Liver (tissue), 8 donors: ENCODE measurements at regions not wholly inside any gene's neighbourhood (a gene's known extent, or its start where the extent isn't known, plus 50 kb on each side); places are given as distances from the start of the nearest gene placed in this dataset.
"Not testable (repeated sequence)": the region's sequence is repeated elsewhere in the genome, so short reads cannot be mapped to it uniquely, and the experiment has no call there.

Experiments
- DNase-seq: peaks from one replicate; pipeline ENCODE4 v3.0.0-alpha.2; 2017; ENCODE audit warnings: low spot score
- H3K27ac ChIP-seq, 2 donors: one replicate each; pipeline ENCODE4 v1.7.0; 2013; ENCODE audit warnings: inconsistent platforms in 2 of 2, low read length in 2 of 2, control low read depth in 1 of 2, low read depth in 1 of 2, mild to moderate bottlenecking in 1 of 2
- H3K27me3 ChIP-seq, 4 donors: one replicate each; pipeline versions ENCODE4 v1.6.1 to v1.7.0; 2013; ENCODE audit warnings: low read length in 3 of 4, inconsistent platforms in 1 of 4, mild to moderate bottlenecking in 1 of 4, moderate library complexity in 1 of 4; ENCODE audit not compliant: control insufficient read depth in 4 of 4, insufficient read depth in 4 of 4
- H3K36me3 ChIP-seq, 4 donors: one replicate each; pipeline versions ENCODE4 v1.6.1 to v1.7.0; 2013; ENCODE audit warnings: low read length in 3 of 4, mild to moderate bottlenecking in 3 of 4, low read depth in 1 of 4, moderate library complexity in 1 of 4; ENCODE audit not compliant: control insufficient read depth in 4 of 4, insufficient read depth in 3 of 4
- H3K4me1 ChIP-seq, 4 donors: one replicate each; pipeline versions ENCODE4 v1.6.1 to v1.7.0; 2013; ENCODE audit warnings: low read length in 3 of 4, mild to moderate bottlenecking in 3 of 4, moderate library complexity in 1 of 4; ENCODE audit not compliant: control insufficient read depth in 4 of 4, insufficient read depth in 4 of 4
- H3K4me3 ChIP-seq, 3 donors: one replicate each; pipeline versions ENCODE4 v1.6.1 to v1.7.0; 2013; ENCODE audit warnings: low read length in 3 of 3, control low read depth in 1 of 3, low read depth in 1 of 3, mild to moderate bottlenecking in 1 of 3
- H3K9ac ChIP-seq, 2 donors: one replicate each; pipeline ENCODE4 v1.7.0; 2013; ENCODE audit warnings: low read length in 2 of 2, mild to moderate bottlenecking in 2 of 2, moderate library complexity in 2 of 2, control low read depth in 1 of 2, low read depth in 1 of 2
- H3K9me3 ChIP-seq, 4 donors: one replicate each; pipeline versions ENCODE4 v1.6.1 to v1.7.0; 2013; ENCODE audit warnings: low read length in 3 of 4; ENCODE audit not compliant: control insufficient read depth in 4 of 4
- ATF3 ChIP-seq: IDR thresholded peaks from 2 replicates; pipeline ENCODE4 v1.6.1; 2016; ENCODE audit warnings: antibody characterized with exemption
- CTCF ChIP-seq: fragments of 150-350 bp; IDR thresholded peaks from 2 replicates; pipeline ENCODE4 v1.5.1; 2017; ENCODE audit warnings: improper control_type of control experiment, low read depth, low read length; ENCODE audit not compliant: missing input control
- EGR1 ChIP-seq, 2 donors: IDR thresholded peaks; 2 replicates each; pipeline ENCODE4 v1.6.1; 2016 to 2018; ENCODE audit warnings: antibody characterized with exemption in 2 of 2, low read depth in 2 of 2
- FOXA1 ChIP-seq: IDR thresholded peaks from 2 replicates; pipeline ENCODE4 v1.6.1; 2016; ENCODE audit warnings: antibody characterized with exemption
- FOXA2 ChIP-seq: IDR thresholded peaks from 2 replicates; pipeline ENCODE4 v1.6.1; 2016; ENCODE audit warnings: antibody characterized with exemption
- GABPA ChIP-seq, 2 donors: IDR thresholded peaks in 1 of 2; conservative IDR thresholded peaks in 1 of 2; 2 replicates each; pipeline ENCODE4 v1.6.1; 2016; ENCODE audit warnings: antibody characterized with exemption in 2 of 2, mild to moderate bottlenecking in 1 of 2, moderate library complexity in 1 of 2
- HNF4A ChIP-seq, 2 donors: conservative IDR thresholded peaks; 2 replicates each; pipeline ENCODE4 v1.6.1; 2016; ENCODE audit warnings: antibody characterized with exemption in 2 of 2, mild to moderate bottlenecking in 2 of 2
- HNF4G ChIP-seq: IDR thresholded peaks from 2 replicates; pipeline ENCODE4 v1.6.1; 2016; ENCODE audit warnings: antibody characterized with exemption
- JUND ChIP-seq, 2 donors: IDR thresholded peaks; 2 replicates each; pipeline ENCODE4 v1.6.1; 2016; ENCODE audit warnings: antibody characterized with exemption in 2 of 2
- MAX ChIP-seq: IDR thresholded peaks from 2 replicates; pipeline ENCODE4 v1.6.1; 2016; ENCODE audit warnings: antibody characterized with exemption
- NR2F2 ChIP-seq: IDR thresholded peaks from 2 replicates; pipeline ENCODE4 v1.6.1; 2016; ENCODE audit warnings: antibody characterized with exemption
- RAD21 ChIP-seq, 2 donors: IDR thresholded peaks; 2 replicates each; pipeline ENCODE4 v1.6.1; 2016; ENCODE audit warnings: antibody characterized with exemption in 2 of 2, mild to moderate bottlenecking in 2 of 2
- REST ChIP-seq: IDR thresholded peaks from 2 replicates; pipeline ENCODE4 v1.6.1; 2016; ENCODE audit warnings: antibody characterized with exemption, mild to moderate bottlenecking
- RXRA ChIP-seq, 2 donors: IDR thresholded peaks; 2 replicates each; pipeline ENCODE4 v1.6.1; 2017 to 2018; ENCODE audit warnings: antibody characterized with exemption in 2 of 2, mild to moderate bottlenecking in 1 of 2
- SP1 ChIP-seq: IDR thresholded peaks from 2 replicates; pipeline ENCODE4 v1.6.1; 2018; ENCODE audit warnings: antibody characterized with exemption, mild to moderate bottlenecking
- WGBS: extraction: QIAGEN DNeasy Blood & Tissue Kit; methylation state at CpG from one replicate; pipeline ENCODE4 v1.1.7; 2013; 5-methylcytosine and 5-hydroxymethylcytosine counted together
- TF ChIP-seq, protein P1 (sequence below): IDR thresholded peaks from 2 replicates; pipeline ENCODE4 v1.6.1; 2016; ENCODE audit warnings: antibody characterized with exemption
- donor health status: healthy.
- donor health status: healthy.
- donor health status: healthy.
- donor health status: healthy.
- donor health status: healthy.

DNA sequence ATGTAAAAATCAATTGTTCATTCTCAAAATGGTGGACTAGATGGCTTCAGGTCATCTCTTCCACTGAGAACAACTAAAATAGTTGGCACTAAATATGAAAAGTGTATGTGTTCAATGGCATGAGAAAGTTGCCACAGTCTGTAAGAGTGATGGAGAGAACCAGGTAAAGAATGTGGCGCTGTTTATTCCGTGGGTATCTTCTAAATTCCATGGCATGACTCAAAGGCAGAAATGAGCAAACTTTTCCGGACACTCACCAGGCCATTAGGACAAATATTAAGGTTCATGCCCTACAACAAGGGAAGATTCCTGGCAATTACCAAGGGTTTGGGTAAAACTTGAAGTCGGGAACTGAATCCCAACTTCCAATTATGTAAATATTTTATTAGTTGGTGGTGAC lies 825.4 kb upstream of the CDH6 start (continued):
- TF ChIP-seq, protein P1, sequence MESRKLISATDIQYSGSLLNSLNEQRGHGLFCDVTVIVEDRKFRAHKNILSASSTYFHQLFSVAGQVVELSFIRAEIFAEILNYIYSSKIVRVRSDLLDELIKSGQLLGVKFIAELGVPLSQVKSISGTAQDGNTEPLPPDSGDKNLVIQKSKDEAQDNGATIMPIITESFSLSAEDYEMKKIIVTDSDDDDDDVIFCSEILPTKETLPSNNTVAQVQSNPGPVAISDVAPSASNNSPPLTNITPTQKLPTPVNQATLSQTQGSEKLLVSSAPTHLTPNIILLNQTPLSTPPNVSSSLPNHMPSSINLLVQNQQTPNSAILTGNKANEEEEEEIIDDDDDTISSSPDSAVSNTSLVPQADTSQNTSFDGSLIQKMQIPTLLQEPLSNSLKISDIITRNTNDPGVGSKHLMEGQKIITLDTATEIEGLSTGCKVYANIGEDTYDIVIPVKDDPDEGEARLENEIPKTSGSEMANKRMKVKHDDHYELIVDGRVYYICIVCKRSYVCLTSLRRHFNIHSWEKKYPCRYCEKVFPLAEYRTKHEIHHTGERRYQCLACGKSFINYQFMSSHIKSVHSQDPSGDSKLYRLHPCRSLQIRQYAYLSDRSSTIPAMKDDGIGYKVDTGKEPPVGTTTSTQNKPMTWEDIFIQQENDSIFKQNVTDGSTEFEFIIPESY = no peak

- WGBS = 77% methylated on average over 8 of the region's 8 CpGs
- not testable (repeated sequence) for H3K27me3 ChIP-seq, H3K4me1 ChIP-seq, H3K9me3 ChIP-seq, H3K27ac ChIP-seq, H3K9ac ChIP-seq, H3K36me3 ChIP-seq, DNase-seq, H3K4me3 ChIP-seq
These were observed 828.5 kb upstream of the CDH6 start for GRCh38 chr5:30365031-30365430.

DNA sequence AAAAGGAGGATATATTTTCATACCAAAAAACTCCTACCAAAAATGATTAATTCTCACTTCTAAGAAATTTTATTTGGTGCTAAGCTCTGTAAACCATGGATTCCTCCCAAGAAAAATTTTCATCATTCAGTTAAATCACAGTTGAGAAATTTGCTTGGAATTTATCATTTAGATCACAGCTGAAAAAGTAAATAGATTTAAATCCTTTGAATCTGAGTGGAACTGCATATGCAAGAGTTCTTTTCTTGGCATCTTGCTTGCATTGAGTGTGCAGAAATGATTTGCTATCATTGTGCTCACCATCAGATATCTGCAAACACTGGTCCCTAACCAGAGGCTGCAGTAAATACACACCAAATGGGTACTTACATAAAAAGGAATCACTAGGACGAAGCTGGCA lies 836.1 kb upstream of the CDH6 start:
- H3K9ac ChIP-seq = no peak overlapping the region
- TF ChIP-seq HNF4A (conservative IDR thresholded peaks at IDR 0.05) (no peak), RXRA (IDR thresholded peaks at IDR 0.05) (no peak), HNF4G (no peak), RAD21 (IDR thresholded peaks at IDR 0.05) (no peak), EGR1 (IDR thresholded peaks at IDR 0.05; ENCODE audit: low read depth in 2 of 2) (no peak), NR2F2 (no peak), JUND (IDR thresholded peaks at IDR 0.05) (no peak), SP1 (no peak), GABPA (IDR thresholded peaks at IDR 0.05 in 1 of 2, conservative IDR thresholded peaks at IDR 0.05 in 1 of 2) (no peak), MAX (no peak), FOXA2 (no peak), CTCF (no peak), REST (no peak), ATF3 (no peak), FOXA1 (no peak)
- TF ChIP-seq, protein P1 = no peak
- no peak overlapping the region for H3K4me3 ChIP-seq
- no peaks in the 10 kb centered on the region for H3K4me1 ChIP-seq
- no peak overlapping the region for H3K27ac ChIP-seq
- H3K36me3 ChIP-seq = no peaks in the 10 kb centered on the region
- no peaks in the 10 kb centered on the region for H3K9me3 ChIP-seq
- H3K27me3 ChIP-seq = no peaks in the 10 kb centered on the region
- DNase-seq = no peak
- 82% methylated on average over 1 of the region's 1 CpG for whole genome bisulfite sequencing
